A549 (cell line): ENCODE measurements at regions not wholly inside any gene's neighbourhood (a gene's known extent, or its start where the extent isn't known, plus 50 kb on each side); places are given as distances from the start of the nearest gene placed in this dataset.

Source experiments
- CTCF ChIP-seq: fragments of >200 bp; sonication (Bioruptor Twin); formaldehyde crosslinking; IDR thresholded peaks from 3 replicates; pipeline ENCODE4 v1.5.1; 2016
- EP300 ChIP-seq, 2 experiments: fragments of >200 bp; sonication (Bioruptor Twin); formaldehyde crosslinking; IDR thresholded peaks; 2 replicates in 1 of 2; 3 replicates in 1 of 2; pipeline ENCODE4 v1.6.1; 2016 to 2017
- RAD21 ChIP-seq, 2 experiments: fragments of >200 bp in 1 of 2; sonication (Bioruptor Twin) in 1 of 2; formaldehyde crosslinking in 1 of 2; IDR thresholded peaks in 1 of 2; conservative IDR thresholded peaks in 1 of 2; 2 replicates in 1 of 2; 3 replicates in 1 of 2; pipeline ENCODE4 v1.6.1; 2012 to 2018; ENCODE audit warnings: inconsistent platforms in 1 of 2
- REST ChIP-seq: fragments of 200-600 bp; sonication (generic); IDR thresholded peaks from 2 replicates; pipeline ENCODE4 v1.6.1; 2016; ENCODE audit warnings: antibody characterized with exemption, mild to moderate bottlenecking, moderate library complexity

- TF ChIP-seq REST (no peak), CTCF (no peak), EP300 (IDR thresholded peaks at IDR 0.05) (no peak), RAD21 (conservative IDR thresholded peaks at IDR 0.05 in 1 of 2, IDR thresholded peaks at IDR 0.05 in 1 of 2) (no peak)
These were observed 338.0 kb downstream of the RWDD3 start for GRCh38 chr1:95572002-95572401.
